Activated CD8-positive, alpha-beta memory T cell treated with anti-CD3 and anti-CD28 coated beads, Interleukin-2, amount 10 ng/mL, durations not matched to agents 7 days and 5 days (primary cell): ENCODE measurements at regions not wholly inside any gene's neighbourhood (a gene's known extent, or its start where the extent isn't known, plus 50 kb on each side); places are given as distances from the start of the nearest gene placed in this dataset.

Source experiments
- ATAC-seq: fragments of 150-1000 bp; cut with Tn5 transposase; one replicate; pipeline ENCODE4 v1.10.0; 2021; ENCODE audit warnings: moderate library complexity
- CTCF ChIA-PET: fragments of 350-600 bp; sonication (Branson Sonifier 250); formaldehyde crosslinking; loops from one replicate; lab custom pipeline; 2021; ENCODE audit warnings: antibody characterized with exemption; lab: Charles Lee
- DNase-seq: peaks from one replicate; pipeline ENCODE4 v3.0.0-alpha.2; 2020
- H3K27ac Mint-ChIP-seq: one replicate; pipeline ENCODE4 v1.8.0; 2021; ENCODE audit warnings: mild to moderate bottlenecking, mixed read lengths
- H3K27me3 Mint-ChIP-seq: one replicate; pipeline ENCODE4 v1.8.0; 2021; ENCODE audit warnings: mixed read lengths
- H3K36me3 Mint-ChIP-seq: one replicate; pipeline ENCODE4 v1.8.0; 2021; ENCODE audit warnings: mild to moderate bottlenecking, mixed read lengths
- H3K4me1 Mint-ChIP-seq: one replicate; pipeline ENCODE4 v1.8.0; 2021; ENCODE audit warnings: mixed read lengths
- H3K4me3 Mint-ChIP-seq: one replicate; pipeline ENCODE4 v1.8.0; 2021; ENCODE audit warnings: mild to moderate bottlenecking, moderate library complexity, mixed read lengths
- H3K9me3 Mint-ChIP-seq: one replicate; pipeline ENCODE4 v1.8.0; 2022; ENCODE audit warnings: low read depth, mixed read lengths

- CTCF ChIA-PET: no interaction called here
- Mint-ChIP-seq H3K27ac (no peak overlapping the region), H3K4me1 (no peaks in the 10 kb centered on the region), H3K4me3 (no peak overlapping the region), H3K9me3 (no peaks in the 10 kb centered on the region), H3K27me3 (no peaks in the 10 kb centered on the region), H3K36me3 (no peaks in the 10 kb centered on the region)
- ATAC-seq (no peak), DNase-seq (no peak)
Measured at GRCh38 chr1:69504730-69505252, 62.9 kb upstream of the LRRC7 start.

- CTCF ChIA-PET: no interaction called here
- Mint-ChIP-seq H3K4me1 (no peaks in the 10 kb centered on the region), H3K4me3 (no peak overlapping the region), H3K9me3 (no peaks in the 10 kb centered on the region), H3K36me3 (no peaks in the 10 kb centered on the region), H3K27ac (no peak overlapping the region), H3K27me3 (no peaks in the 10 kb centered on the region)
- no peak for ATAC-seq
- DNase-seq: no peak
Measured at GRCh38 chr1:69506311-69506710, 61.4 kb upstream of the LRRC7 start.

GRCh38 chr1:69506721-69507120, 61.0 kb upstream of the LRRC7 start:
- H3K9me3 Mint-ChIP-seq: no peaks in the 10 kb centered on the region
- CTCF ChIA-PET: no interaction called here
- DNase-seq (no peak), ATAC-seq (no peak)
- no peaks in the 10 kb centered on the region for H3K36me3 Mint-ChIP-seq
- H3K27ac Mint-ChIP-seq: no peak overlapping the region
- no peak overlapping the region for H3K4me3 Mint-ChIP-seq
- no peaks in the 10 kb centered on the region for H3K4me1 Mint-ChIP-seq
- no peaks in the 10 kb centered on the region for H3K27me3 Mint-ChIP-seq

- Mint-ChIP-seq H3K4me1 (no peaks in the 10 kb centered on the region), H3K9me3 (no peaks in the 10 kb centered on the region), H3K4me3 (no peak overlapping the region), H3K27ac (no peak overlapping the region), H3K36me3 (no peaks in the 10 kb centered on the region), H3K27me3 (no peaks in the 10 kb centered on the region)
- ATAC-seq (no peak), DNase-seq (no peak)
- CTCF ChIA-PET: no interaction called here
Measured at GRCh38 chr1:69510026-69510425, 57.7 kb upstream of the LRRC7 start.

GRCh38 chr1:69511426-69512192, 56.1 kb upstream of the LRRC7 start:
- Mint-ChIP-seq H3K27me3 (no peaks in the 10 kb centered on the region), H3K4me3 (no peak overlapping the region), H3K4me1 (no peaks in the 10 kb centered on the region), H3K9me3 (no peaks in the 10 kb centered on the region), H3K36me3 (no peaks in the 10 kb centered on the region), H3K27ac (no peak overlapping the region)
- CTCF ChIA-PET: no interaction called here
- DNase-seq (no peak), ATAC-seq (no peak)

GRCh38 chr1:69513601-69514000, 54.1 kb upstream of the LRRC7 start:
- no peak for DNase-seq

More at GRCh38 chr1:69513601-69514000, 54.1 kb upstream of the LRRC7 start:
- no peak overlapping the region for H3K27ac Mint-ChIP-seq
- peaks cover 2% of the 10 kb centered on the region for H3K9me3 Mint-ChIP-seq
- H3K36me3 Mint-ChIP-seq: no peaks in the 10 kb centered on the region
- CTCF ChIA-PET: no interaction called here
- no peak for ATAC-seq
- no peak overlapping the region for H3K4me3 Mint-ChIP-seq
- no peaks in the 10 kb centered on the region for H3K4me1 Mint-ChIP-seq
- no peaks in the 10 kb centered on the region for H3K27me3 Mint-ChIP-seq
